HG03060 (cell line): ENCODE measurements at regions not wholly inside any gene's neighbourhood (a gene's known extent, or its start where the extent isn't known, plus 50 kb on each side); places are given as distances from the start of the nearest gene placed in this dataset.

Source experiments
- ATAC-seq: cut with Tn5 transposase; IDR thresholded peaks from one replicate; pipeline ENCODE4 v1.9.1; 2021; ENCODE audit warnings: low read depth, moderate number of reproducible peaks; ENCODE audit not compliant: unreplicated experiment

GRCh38 chr21:28828021-28828420 is 164.7 kb downstream of the LTN1 start:
- no peak for ATAC-seq

GRCh38 chr21:28827422-28827821 is 165.3 kb downstream of the LTN1 start:
- ATAC-seq, result no peak

GRCh38 chr21:28826569-28826968 is 166.1 kb downstream of the LTN1 start:
- no peak for ATAC-seq

- no peak for ATAC-seq
These were observed 166.7 kb downstream of the LTN1 start for GRCh38 chr21:28826021-28826420.

- ATAC-seq, result no peak
These were observed 169.2 kb downstream of the LTN1 start for GRCh38 chr21:28823429-28823828.

- ATAC-seq, result no peak
These were observed 170.0 kb downstream of the LTN1 start for GRCh38 chr21:28822486-28823335.

- no peak for ATAC-seq
These were observed 170.6 kb downstream of the LTN1 start for GRCh38 chr21:28822123-28822399.

GRCh38 chr21:28821276-28822122 is 171.2 kb downstream of the LTN1 start:
- no peak for ATAC-seq

GRCh38 chr21:28818663-28819278 is 173.9 kb downstream of the LTN1 start:
- no peak for ATAC-seq

- no peak for ATAC-seq
These were observed 174.8 kb downstream of the LTN1 start for GRCh38 chr21:28817871-28818270.

GRCh38 chr21:28811860-28812259 is 180.8 kb downstream of the LTN1 start:
- no peak for ATAC-seq

- no peak for ATAC-seq
These were observed 181.7 kb downstream of the LTN1 start for GRCh38 chr21:28810826-28811524.

- no peak for ATAC-seq
These were observed 186.8 kb downstream of the LTN1 start for GRCh38 chr21:28805885-28806284.

- ATAC-seq, result no peak
These were observed 188.5 kb downstream of the LTN1 start for GRCh38 chr21:28804089-28804670.

- ATAC-seq, result no peak
These were observed 190.8 kb downstream of the LTN1 start for GRCh38 chr21:28801906-28802305.

- no peak for ATAC-seq
These were observed 192.8 kb downstream of the LTN1 start for GRCh38 chr21:28799926-28800325.

- no peak for ATAC-seq
These were observed 193.9 kb downstream of the LTN1 start for GRCh38 chr21:28798798-28799197.

- ATAC-seq, result no peak
These were observed 197.4 kb downstream of the LTN1 start for GRCh38 chr21:28795251-28795650.

- ATAC-seq, result no peak
These were observed 198.3 kb downstream of the LTN1 start for GRCh38 chr21:28794371-28794851.

GRCh38 chr21:28793043-28793442 is 199.6 kb downstream of the LTN1 start:
- ATAC-seq, result no peak
